ENCODE measurements at regions not wholly inside any gene's neighbourhood (a gene's known extent, or its start where the extent isn't known, plus 50 kb on each side); places are given as distances from the start of the nearest gene placed in this dataset.
A peak's percentile ranks its signal among the peaks of the same experiment; 100 is the strongest.

DNA sequence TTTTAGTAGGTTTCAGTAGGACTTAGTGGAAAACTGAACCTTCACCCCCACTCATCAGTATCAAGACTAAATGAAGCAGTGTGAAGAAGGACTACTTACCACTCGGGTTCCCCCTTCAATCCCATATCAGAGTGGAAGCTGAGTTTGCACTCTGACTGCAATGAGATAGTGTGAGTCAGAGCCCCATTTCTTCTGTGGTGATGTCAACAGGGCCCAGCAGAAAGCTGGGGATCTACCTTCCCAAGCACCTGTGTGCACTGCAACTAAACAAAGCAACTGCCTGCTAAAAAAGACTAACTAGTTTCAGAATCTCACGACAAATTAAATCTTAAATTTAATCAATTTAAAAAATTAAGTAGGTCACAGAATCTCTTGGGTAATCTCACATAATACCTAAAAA is 1837.0 kb upstream of the PCDH7 start:
- no peak for DNase-seq

DNA sequence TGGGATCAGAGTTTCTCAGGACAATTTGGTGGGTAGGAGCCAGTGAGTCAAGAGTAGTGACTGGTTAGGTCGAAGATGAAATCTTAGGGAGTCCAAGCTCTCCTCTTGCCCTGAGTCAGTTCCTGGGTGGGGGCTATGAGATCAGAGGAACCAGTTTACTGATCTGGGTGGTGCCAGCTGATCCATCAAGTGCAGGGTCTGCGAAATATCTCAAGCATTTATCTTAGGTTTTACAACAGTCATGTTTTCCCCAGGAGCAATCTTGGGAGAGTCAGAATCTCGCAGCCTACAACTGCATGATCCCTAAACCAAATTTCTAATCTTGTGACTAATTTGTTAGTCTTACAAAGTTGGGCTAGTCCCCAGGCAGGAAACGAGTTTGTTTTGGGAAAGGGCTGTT is 1833.2 kb upstream of the PCDH7 start:
- no peak for DNase-seq

DNA sequence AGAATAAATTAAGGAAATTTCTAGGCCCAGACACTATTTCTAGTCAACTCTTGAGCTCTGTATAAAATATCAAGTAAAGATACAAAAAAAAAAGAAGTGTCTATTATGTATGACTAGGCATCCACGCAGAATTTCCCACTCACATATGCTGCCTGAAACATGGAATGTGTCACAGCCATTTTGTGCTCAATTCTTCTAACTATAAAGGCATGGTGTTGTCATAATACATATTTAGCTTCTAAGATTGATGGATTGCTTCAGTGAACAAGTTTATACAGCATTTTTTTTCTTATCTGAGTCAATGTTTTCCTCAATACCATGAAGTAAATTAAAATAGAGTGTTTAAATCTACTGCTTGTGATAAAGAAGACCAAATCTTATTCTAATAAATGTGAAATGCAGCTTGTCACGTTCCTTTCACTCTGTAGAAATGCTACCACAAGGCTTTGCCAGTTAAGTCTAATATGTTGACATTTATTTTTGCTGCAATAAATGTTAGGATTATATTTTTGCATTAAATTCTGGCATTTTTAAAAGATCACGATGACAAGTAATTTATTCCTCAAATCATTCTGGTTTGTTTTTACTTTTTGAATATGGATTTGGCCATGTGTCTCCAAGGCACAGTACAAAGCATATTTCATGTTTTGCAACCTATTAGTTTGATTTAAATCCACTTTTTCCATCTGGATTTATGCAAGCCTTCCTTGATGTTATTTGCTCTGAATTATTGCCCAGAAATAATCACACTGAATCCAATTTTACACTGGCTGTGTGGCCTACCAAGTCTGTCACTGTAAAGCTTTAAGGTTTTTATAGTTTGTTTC is 1829.0 kb upstream of the PCDH7 start:
- peak in 2 of 56 donors; percentile 0 to 1 for DNase-seq

DNA sequence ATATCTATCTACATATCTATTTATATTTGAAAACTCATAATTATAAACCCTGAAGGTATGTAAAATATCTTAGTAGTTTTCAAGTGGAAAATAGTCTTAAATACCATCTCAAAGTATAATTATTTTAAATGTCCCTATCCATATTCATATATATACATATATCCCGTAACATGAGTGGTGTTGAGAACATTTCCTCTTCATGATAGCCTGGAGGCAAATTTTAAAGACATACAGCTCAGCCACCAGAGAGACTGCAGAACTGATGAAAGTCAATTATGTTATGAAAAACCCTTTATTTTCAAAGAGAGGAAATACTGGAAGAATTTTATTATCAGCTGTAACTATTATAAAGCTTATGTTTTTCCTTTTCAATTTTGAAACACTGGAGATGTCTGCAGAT is 1806.7 kb upstream of the PCDH7 start:
- no peak for DNase-seq

- no peak for DNase-seq
Measured at GRCh38 chr4:28916585-28916984, 1803.6 kb upstream of the PCDH7 start.

DNA sequence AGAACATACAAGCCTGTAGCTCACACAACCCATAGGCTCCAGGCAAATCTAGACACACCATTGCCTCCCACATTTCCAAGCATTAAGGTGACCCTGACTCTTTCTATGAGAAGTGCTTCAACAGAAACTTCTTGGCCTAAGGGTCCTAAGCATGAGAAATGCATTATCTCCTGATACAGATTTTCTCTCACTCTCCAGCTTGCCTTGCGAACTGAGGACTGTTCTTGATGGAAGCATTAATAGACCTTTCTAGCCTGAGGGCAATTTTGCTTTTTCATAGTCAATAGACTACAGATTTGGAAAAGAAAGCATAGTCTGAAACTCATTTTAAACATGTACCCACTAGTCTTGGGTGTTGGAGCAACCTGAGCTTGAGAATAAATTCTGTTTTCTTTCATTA is 1801.3 kb upstream of the PCDH7 start:
- DNase-seq = no peak

DNA sequence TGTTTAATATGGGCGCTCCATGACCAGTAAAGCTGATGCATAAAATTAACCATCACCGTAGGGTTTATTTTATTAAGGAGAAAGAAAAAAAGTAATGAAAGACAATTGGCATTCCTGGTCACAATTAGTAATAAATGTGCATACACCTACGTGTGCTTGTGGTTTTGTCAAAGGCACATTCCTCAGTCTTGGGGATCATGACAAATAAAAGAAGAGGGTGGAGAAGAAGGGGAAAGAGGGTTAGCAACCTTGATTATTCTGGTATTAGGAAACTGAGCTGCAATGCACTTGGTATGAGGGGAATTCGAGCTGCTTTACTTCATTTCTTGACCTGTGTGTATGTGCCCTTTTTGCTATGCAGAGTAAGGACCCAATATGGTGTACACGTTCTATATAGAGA is 1798.3 kb upstream of the PCDH7 start:
- DNase-seq = no peak

DNA sequence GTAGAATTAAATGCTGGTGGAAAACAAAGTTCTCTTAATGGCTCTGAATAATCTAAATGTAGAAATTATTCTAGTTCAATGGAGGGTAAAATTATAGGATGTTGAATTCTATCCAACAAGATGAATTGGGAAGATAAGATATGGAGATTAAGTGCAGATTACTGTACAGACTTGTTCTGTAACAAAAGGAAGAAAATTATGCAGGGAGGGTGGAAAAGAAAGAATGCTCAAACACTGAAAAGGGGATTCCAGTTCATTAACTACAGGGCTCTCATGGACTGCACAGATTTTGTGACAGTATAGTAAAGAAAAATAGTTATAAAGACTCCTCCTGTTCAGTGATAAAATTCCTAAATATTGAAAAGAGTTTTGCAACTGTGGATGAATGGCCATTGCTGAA is 1794.0 kb upstream of the PCDH7 start:
- DNase-seq = no peak

- DNase-seq = no peak
Measured at GRCh38 chr4:28942631-28943030, 1777.5 kb upstream of the PCDH7 start.

- DNase-seq = no peak
Measured at GRCh38 chr4:28947374-28947773, 1772.8 kb upstream of the PCDH7 start.

GRCh38 chr4:28948501-28948900 is 1771.7 kb upstream of the PCDH7 start:
- DNase-seq = no peak

GRCh38 chr4:28966982-28967381 is 1753.2 kb upstream of the PCDH7 start:
- no peak for DNase-seq

DNA sequence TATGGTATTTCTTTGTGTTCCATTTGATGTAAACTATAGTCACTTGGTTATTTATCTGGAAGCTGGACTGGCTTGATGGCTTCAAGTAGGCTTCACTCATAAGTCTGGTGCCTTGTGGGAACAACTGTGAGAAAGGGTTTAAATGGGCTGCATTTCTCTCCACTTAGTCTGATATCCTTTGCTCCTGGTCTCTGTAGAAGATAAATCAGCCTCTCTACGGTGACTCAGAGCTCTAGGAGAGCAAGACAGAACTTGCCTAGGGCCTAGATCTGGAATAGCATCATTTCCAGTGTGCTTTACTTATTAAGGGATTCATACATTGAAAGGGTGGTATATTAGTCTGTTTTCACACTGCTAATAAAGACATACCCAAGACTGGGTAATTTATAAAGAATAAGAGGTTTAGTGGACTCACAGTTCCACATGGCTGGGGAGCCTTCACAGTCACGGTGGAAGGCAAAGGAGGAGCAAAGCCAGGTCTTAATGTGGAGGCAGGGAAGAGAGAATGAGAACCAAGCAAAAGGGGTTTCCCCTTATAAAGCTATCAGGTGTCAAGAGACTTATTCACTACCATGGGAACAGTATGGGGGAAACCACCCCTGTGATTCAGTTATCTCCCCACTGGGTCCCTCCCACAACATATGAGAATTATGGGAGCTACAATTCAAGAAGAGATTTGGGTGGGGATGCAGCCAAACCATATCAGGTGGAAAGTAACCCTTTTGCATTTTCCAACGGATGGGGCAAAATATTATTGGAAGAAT is 1746.4 kb upstream of the PCDH7 start:
- DNase-seq = no peak

- DNase-seq = no peak
Measured at GRCh38 chr4:28976369-28976768, 1743.8 kb upstream of the PCDH7 start.

DNA sequence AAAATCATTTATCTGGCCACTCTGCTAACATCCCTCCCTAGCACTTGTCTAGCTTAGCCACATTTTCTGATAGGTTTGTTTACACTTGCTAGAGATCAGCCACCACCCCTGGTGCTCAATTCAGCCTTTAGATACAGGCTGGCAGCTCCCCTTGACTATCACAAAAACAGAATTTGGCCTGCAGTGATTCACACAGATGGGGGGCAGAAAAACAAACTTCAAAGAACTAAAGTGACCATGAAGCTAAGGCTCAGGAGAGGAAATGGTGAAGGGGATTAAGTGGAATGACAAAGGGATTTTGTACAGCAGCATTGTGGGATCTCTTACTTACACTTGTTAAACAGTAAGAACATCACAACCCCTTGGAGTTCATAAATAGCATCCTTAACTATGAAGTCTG is 1718.0 kb upstream of the PCDH7 start:
- DNase-seq = no peak

GRCh38 chr4:29005838-29006237 is 1714.3 kb upstream of the PCDH7 start:
- no peak for DNase-seq

GRCh38 chr4:29009908-29010307 is 1710.3 kb upstream of the PCDH7 start:
- DNase-seq = no peak

GRCh38 chr4:29013341-29013740 is 1706.8 kb upstream of the PCDH7 start:
- no peak for DNase-seq

DNA sequence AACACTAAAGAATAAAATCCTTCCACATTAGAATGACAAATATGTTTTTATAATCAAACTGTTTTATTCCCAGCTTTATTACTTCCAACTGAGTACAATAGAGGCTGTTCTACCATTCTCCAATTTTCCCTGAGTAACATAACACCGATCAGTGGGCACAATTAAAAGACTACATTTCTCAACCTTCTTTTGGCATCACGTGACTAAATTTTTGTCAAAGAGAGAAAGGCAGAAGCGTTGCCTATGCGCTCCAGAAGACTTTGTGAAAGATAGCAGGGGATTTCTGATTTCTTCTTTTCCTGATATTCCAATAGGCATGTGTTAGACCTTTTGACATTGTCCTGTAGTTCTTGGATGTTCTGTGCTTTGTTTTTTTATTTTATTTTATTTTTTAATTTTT is 1705.6 kb upstream of the PCDH7 start:
- no peak for DNase-seq

- no peak for DNase-seq
Measured at GRCh38 chr4:29033703-29034102, 1686.5 kb upstream of the PCDH7 start.

GRCh38 chr4:29037501-29037900 is 1682.7 kb upstream of the PCDH7 start:
- no peak for DNase-seq

GRCh38 chr4:29043411-29043810 is 1676.8 kb upstream of the PCDH7 start:
- DNase-seq = no peak

- peak in 25 of 56 donors; percentile 1 to 45 (median 14) for DNase-seq
Measured at GRCh38 chr4:29046186-29046585, 1674.0 kb upstream of the PCDH7 start.

Measured in nucleus accumbens (tissue), 56 donors.